Right renal pelvis (tissue), 4 donors: ENCODE measurements at regions not wholly inside any gene's neighbourhood (a gene's known extent, or its start where the extent isn't known, plus 50 kb on each side); places are given as distances from the start of the nearest gene placed in this dataset.
A peak's percentile ranks its signal among the peaks of the same experiment; 100 is the strongest.
"Not testable (repeated sequence)": the region's sequence is repeated elsewhere in the genome, so short reads cannot be mapped to it uniquely, and the experiment has no call there.

Experiments
- DNase-seq, 4 donors: peaks; one replicate each; pipeline ENCODE4 v3.0.0-alpha.2; 2013; ENCODE audit warnings: low read depth in 4 of 4, low spot score in 3 of 4, missing footprints in 1 of 4

DNA sequence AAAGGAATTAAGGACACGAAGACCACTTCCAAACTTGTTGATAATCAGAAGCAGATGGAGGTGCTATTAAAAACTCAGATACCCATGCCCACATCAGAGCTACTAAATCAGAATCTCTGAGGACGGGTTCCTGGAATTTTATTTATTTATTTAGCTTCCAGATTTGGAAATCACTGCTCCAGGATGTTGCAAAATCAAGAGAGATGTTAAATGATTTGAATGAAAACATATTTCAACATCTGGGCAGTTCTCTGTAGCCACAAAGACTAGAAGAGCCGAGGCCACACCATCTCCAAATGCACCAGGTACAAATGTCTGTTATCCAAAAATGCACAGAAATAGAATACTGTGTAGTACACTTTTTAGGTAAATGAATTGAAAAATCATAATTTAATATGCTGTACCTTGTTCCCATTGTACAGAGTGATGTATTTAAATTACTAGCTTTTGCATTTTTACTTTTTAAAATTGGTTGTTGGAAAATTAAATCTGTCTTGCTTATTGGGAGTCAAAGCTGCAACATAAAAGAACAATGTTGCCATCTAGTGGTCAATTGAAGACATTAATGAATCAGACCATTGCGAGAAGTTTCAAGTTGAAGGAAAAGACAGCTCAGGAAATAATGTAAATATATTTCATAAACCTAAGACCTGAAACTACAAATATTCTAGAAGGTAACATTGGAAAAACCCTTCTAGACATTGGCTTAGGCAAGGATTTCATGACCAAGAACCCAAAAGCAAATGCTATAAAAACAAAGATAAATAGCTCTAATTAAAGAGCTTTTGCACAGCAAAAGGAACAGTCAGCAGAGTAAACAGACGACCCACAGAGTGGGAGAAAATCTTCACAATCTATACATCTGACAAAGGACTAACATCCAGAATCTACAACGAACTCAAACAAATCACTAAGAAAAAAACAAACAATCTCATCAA is 151.3 kb upstream of the TTC29 start:
- peak in 3 of 4 donors; percentile 23 to 41 (median 40) for DNase-seq

DNA sequence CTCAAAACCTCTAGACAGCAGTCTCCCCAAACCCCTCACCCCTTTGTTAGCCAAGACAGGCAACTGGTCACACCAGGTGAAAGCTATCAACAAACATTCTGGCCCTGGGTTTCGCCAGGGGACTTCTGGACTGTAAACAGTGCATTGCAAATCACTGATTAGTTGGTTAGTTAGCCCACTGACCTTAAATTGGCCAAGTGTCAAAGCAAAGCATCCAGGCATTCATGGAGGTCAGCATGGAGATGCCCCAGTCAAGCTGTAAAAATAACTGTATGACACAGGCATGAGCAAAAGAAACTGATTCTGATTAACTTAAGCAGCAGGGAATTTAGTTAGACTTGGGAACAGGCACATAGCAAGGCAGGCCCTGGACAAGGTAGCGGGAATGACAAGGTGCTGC is 156.0 kb upstream of the TTC29 start:
- no peak for DNase-seq

DNA sequence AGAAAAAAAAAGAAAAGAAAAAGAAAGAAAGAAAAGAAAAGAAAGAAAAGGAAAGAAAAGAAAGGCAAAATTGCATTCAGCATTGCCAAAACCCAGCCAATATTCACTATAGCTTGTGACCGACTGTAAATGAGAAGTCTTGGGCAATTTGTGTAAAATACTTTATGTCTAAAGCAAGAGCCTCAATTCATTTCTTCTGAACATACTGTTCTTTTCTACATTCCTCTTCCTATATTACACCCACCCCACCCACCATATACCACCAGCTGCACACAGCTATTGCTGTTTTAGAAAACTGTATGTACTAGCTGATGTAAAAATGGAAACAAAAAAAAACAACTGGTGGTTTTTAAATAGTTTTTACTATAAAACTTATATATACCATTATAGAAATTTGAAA is 156.9 kb upstream of the TTC29 start:
- no peak for DNase-seq

DNA sequence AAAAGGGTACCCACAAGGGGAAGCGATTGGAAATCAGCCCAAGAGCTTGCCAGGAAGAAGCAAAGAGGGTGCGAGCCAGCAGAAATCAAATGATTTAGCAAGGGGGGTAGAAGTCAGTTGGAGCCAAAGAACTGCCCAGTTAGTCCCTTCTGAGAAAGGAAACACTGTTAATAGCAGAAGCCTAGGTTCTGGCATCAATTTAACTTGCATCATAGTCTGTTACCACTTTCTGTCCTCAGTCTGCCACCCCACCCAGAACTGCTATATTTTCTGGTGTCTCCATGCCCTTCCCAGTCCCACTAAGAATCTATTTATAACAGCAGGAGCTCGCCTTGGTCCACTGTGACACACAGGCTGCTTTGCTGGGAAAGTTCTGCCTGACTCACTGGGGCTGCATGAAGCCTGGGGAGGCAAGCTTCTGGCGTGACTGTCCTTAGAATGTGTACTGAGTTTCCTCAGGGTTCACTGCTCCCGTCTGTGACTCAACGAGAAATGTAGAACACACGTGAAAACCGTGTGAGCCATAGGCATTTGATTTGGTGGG is 157.8 kb upstream of the TTC29 start:
- DNase-seq: no peak

DNA sequence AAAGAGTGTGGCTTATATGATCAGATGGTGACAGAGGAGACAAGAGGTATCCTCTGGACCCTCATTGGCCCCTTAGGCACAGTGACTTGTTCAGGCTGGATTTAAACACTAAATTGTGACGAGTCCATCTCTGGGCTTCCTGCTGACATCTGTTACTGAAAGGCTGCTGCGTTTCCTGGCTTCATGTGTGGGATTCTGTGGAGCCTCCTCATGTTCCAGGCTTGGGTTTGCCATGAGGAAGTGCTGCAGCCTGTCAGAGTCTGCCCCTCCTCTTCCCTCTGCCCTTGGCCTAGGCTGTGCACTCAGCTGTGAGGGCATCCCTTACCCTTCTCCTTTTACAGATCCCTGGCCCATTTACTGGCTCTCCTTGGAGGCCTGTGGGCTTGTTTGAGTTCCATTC is 159.1 kb upstream of the TTC29 start:
- no peak for DNase-seq

DNA sequence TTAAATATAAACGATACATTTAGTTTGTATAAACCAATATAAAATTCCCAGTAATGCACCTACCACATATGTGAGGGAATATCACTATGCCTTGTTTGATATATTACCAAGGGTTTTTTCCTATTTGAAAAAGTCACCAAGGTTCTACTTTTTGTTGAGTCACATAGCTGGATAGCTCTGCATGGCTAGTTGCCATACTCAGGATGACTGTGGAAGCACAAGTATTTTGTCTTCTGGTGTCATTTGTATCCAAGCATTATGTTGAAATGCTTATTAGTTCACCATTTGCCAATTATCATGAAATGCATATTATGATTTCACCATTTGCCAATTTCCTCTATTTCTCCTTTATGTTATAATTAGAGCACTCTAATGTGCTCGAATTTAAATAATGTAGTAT is 162.7 kb upstream of the TTC29 start:
- DNase-seq: no peak

DNA sequence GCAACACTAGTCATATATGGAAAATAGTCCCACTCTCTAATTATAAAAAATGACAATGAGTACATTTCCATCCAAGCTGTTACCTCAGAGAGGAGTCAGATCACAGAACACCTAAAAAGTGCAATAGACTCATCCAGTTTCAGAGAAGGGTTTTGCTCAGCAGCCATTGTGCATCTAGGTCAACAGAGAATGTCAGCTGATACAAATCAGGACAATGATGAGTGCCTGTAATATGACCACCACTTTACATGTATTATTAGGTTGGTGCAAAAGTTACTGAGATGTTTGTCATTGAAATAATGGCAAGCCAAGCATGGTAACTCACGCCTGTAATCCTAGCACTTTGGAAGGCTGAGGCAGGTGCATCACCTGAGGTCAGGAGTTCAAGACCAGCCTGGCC is 164.1 kb upstream of the TTC29 start:
- no peak for DNase-seq

DNA sequence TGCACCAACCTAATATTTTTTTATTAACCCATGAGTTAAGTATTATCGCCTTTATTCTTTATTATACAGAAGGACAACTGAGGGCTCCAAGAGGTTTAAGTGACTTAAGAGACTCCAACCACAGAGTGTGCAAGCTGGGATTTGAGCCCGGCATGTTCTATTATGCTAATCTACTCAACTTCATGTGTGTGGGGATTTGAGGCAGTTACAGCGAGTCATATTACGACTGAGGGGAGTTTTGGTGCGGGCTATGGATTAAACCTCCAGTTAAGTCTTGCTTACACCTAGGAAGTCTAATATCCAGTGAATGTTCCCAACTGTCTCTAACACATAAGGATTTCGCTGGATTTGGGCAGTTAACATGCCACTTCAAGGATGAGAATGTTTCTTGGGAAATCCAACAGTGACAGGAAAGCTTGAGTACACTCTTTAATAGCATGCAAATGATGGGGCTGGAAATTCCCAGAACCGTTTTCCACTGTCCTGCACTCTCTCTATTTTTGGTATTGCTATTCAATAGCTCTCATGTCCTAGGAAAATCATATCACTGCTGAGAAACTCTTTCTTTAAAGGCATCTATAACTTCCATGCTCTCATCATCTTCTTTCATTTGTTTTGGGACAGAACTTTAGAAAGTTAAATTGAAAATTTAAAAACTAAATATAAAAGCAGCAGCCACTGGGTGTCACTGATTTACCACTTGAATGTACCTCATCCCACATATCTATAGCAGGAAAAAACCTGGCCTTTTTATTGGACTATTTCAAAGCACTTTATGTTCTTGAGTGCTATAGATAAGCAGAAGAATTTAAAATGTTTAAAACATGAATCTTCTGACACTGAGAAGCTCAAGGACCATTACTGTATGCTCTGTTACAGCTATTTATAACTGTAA is 165.1 kb upstream of the TTC29 start:
- no peak for DNase-seq

DNA sequence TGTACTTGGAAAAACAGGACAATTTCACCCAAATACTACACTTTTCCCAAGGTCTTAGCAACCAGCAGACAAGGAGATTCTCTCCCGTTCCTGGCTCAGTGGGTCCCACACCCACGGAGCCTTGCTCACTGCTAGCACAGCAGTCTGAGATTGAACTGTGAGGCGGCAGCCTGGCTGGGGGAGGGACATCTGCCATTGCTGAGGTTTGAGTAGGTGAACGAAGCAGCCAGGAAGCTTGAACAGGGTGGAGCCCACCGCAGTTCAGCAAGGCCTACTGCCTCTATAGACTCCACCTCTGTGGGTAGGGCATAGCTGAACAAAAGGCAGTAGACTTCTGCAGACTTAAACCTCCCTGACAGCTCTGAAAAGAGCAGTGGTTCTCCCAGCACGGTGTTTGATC is 166.5 kb upstream of the TTC29 start:
- not testable (repeated sequence) for DNase-seq

DNA sequence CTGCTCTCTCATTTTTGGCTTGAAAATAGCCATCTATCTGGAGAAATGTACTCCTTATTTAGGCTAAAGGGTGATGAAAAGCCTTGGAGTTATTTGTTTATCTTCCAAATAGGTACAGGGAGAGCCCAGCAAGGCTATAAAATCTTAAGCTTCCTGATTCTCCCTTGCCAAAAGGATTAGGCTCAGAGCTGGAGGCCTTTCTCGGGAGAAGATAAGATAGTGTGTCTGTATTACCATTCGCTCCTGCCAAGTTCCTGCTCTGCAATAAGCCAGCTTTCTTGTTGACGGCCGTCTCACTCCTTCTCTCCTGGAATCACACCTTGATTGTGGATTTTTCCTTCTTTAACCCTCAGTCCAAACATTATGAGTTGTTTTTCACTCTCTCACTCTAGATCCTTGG is 171.8 kb upstream of the TTC29 start:
- no peak for DNase-seq

DNA sequence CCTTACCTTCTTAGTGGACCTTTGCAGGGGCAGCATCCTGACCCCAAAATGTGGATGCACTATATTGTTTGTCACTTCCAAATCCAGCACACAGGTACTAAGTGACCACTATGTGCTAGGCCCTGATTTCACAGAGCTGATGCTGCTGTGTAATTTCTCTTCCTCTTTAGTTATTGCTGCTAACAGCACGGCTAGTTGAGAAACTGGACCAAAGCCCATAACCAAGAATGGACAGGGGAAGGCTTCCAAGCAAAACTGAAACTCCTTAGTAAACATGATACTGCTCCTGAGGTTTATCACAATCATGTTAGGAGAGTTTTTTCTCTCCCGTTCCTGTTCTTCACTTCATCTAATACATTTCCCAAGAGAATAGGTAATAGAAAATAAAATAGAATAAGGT is 172.9 kb upstream of the TTC29 start:
- no peak for DNase-seq

DNA sequence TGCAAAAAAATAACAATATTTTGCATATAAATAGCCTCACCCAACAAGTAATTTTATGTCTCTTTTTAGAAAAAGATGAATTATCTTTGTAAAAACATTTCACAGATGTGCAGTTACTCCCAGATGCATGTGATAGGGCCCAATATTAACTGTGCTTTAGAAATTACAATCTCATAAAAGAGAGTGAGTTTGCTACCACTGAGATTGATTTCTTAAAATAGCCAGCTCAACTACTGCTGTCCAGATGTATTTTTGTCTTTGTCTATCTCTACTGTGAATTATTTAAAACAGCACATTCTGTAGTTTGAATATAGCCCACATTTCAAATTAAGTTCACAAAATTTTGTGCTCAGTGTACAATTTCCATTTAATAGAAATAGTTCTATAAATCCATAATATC is 177.0 kb upstream of the TTC29 start:
- DNase-seq: no peak

DNA sequence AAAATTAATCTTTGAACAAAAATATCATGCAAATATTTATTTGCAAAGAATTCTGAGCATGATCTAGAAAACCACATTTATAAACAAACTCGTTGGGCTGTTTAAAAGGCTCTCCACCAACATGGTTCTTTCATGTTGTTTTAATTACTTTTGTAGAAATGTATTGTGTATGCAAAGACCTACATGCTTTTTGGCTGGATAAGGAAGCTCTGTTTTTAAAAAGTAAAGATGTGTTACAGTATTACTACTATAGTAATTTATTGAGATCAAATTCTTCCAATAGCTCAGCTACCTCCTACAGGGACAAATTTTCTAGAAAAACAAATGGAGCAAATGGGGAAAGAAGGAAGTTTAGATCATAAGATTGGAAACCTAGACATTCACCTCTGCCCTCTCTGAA is 177.5 kb upstream of the TTC29 start:
- DNase-seq: no peak

DNA sequence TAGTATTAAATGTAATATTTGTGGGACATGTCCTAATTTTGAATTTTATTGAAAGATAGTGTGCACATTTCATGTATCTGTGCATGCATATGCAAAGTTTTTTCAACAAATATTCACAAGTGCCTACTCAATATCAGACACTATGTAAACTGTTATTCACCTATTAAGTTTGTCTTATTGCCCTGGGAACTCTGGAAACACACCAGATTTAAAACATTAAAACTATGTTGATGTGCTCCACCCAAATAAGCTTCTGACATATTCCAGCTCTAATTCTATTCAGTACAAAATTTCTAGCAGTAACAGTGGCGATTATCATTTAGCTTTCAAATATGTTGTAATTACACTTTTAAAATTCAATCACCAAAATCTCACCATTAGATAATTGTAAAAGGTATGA is 183.1 kb upstream of the TTC29 start:
- no peak for DNase-seq

DNA sequence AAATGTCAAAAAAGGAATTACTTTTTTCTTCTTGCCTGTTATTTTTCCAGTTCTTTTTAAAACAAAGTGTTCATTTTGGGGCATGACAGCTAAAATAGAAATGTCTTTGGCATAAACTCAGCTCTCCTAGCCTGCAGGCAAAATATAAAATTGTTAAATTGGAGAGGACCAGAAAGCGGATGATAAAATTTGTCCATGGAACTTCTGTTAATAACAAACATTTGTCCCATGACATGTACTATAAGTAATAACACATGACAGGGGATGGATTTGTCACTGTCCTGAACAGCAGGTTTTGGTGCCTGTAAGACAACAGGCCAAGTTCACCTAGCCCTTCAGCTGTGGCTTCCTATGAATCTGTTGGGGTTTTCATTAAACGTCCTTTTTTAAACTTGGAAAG is 184.0 kb upstream of the TTC29 start:
- no peak for DNase-seq

DNA sequence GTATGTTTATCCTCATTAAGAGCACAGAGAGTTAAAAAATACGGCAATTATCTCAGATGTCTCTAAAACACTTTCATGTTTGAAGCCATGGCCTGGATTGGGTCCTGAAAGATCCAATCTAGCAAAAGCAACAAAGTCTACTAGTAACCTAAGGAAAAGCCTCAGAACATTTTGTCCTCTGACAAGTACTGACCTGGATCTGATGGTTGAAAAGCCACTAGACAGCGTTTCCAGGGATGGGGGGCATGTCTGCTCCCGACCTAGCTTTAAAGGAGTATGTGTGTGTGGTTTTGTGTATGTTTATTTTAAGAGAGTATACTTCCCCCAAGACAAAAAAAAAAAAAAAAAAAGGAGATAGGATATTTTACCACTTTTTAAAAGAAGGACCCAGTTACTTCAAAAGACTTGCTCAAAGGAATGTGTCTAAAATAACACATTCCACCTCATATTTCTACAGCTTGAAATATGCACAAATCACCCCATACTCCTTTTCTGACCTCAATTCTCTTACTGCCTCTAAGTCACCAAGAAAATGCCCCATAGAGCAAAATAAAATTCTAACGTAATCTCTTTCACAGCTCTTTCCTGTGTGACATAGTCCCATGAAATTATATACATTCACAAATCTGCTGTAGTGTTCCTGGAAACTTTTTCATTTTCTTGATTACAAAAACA is 189.0 kb upstream of the TTC29 start:
- no peak for DNase-seq

DNA sequence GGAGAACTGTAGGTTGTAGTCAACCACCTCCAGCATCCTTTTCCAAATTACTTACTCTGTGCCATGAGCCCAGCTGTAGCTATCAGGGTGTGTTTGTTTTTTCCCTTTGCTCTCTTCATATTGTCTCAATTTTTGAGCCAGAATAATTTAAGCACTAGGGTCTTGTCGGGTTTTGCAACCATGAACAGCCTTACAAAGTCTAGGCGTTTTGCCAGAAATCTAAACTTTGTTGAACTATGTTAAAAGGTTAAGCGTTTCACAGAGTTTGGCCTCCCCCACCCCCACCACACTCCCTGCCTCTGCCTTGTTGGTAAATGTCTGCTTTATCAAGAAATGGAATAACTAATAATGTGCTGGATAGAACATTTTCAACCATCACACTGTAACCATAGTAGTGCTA is 190.6 kb upstream of the TTC29 start:
- peak; percentile 44 to 67 (median 64) for DNase-seq

DNA sequence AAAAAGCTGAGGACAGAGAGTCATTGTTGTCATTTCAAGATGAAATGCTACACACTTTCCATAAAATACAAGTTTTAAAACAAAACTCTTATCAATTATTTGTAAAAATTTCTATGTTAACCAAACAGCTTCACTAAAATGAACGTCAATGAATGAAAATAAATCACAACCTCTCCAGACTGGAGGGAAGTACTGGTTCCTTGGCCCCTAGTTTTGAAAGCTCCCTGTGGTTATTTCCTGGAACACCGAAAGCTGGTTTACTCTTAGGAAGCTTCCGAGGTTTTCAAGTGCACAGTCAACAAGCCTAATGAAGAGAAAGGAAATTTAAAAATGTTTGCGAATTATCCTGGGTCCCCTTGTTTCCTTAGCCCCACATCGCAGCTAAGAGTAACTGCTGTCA is 191.1 kb upstream of the TTC29 start:
- DNase-seq: no peak

DNA sequence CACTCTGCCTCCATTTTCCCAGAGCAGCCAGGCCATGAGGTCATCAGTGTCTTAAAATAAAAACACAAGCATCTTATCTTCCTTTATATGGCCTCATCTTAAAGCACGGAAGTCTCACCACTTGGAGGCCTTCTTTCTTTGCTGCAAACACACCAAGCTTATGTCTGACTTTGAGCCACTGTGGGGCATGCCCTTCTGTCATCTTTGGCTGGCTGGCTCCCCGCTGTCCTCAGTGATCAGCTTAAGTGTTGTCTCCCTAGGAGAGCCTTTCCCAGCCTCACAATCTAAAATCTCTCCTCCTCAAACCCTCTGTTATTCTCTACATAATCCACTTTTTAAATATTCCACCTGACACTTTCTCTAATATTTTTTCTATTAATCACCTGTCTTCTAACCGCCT is 191.6 kb upstream of the TTC29 start:
- no peak for DNase-seq

DNA sequence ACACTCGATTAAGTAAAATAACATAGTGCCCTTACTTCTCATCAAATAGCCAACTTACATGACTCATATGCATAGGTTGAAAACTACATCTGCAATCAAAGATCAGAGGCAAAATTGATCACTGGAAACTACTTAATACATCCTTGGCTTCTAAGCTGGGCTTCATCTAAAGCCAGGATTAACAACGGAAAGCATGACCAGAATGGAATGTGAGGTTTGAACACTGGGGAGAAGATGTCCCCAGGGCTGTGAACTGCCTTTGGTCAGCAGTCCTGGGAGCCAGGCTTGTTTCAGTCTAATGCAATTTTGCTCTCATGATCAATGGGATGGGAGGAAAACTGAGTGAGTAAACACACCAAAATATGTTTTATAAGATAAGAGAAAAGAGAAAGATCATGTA is 192.5 kb upstream of the TTC29 start:
- DNase-seq: no peak
